ENCODE measurements at regions not wholly inside any gene's neighbourhood (a gene's known extent, or its start where the extent isn't known, plus 50 kb on each side); places are given as distances from the start of the nearest gene placed in this dataset.
"Not testable (repeated sequence)": the region's sequence is repeated elsewhere in the genome, so short reads cannot be mapped to it uniquely, and the experiment has no call there.

- ATAC-seq (no peak), DNase-seq (no peak)
- H3K27ac Mint-ChIP-seq = no peak overlapping the region
- H3K9me3 Mint-ChIP-seq (ENCODE audit: low read depth) = no peaks in the 10 kb centered on the region
- intact Hi-C loops (cut with DNase I, micrococcal nuclease) = no loop called here
- no peak overlapping the region for H3K4me3 Mint-ChIP-seq
- ChIA-PET POLR2A (no interaction called here), CTCF (interaction anchor here (0.6 kb wide), 3 partner anchors 62 to 888 kb away, joined by 3 read pairs; no protein-coding TSS in a partner anchor)
- peaks cover 11% of the 10 kb centered on the region for H3K4me1 Mint-ChIP-seq
- H3K27me3 Mint-ChIP-seq = no peaks in the 10 kb centered on the region
- no peaks in the 10 kb centered on the region for H3K36me3 Mint-ChIP-seq (ENCODE audit: low read depth)
These were observed 131.4 kb upstream of the MAN2A1 start for GRCh38 chr5:109558364-109558763.

GRCh38 chr5:109553846-109554245 lies 135.9 kb upstream of the MAN2A1 start:
- ATAC-seq = no peak
- ChIA-PET CTCF (no interaction called here), POLR2A (no interaction called here)
- H3K4me3 Mint-ChIP-seq = no peak overlapping the region
- intact Hi-C loops (cut with DNase I, micrococcal nuclease) = no loop called here
- no peak overlapping the region for H3K27ac Mint-ChIP-seq
- H3K4me1 Mint-ChIP-seq = peaks cover 9% of the 10 kb centered on the region
- peaks cover 3% of the 10 kb centered on the region for H3K36me3 Mint-ChIP-seq (ENCODE audit: low read depth)
- peaks cover 6% of the 10 kb centered on the region for H3K9me3 Mint-ChIP-seq (ENCODE audit: low read depth)
- DNase-seq = no peak
- peaks cover 2% of the 10 kb centered on the region for H3K27me3 Mint-ChIP-seq

GRCh38 chr5:109551234-109551633 lies 138.5 kb upstream of the MAN2A1 start:
- H3K27ac Mint-ChIP-seq; H3K27me3 Mint-ChIP-seq; H3K4me3 Mint-ChIP-seq; H3K9me3 Mint-ChIP-seq (ENCODE audit: low read depth); intact Hi-C loops (cut with DNase I, micrococcal nuclease); POLR2A ChIA-PET; DNase-seq; CTCF ChIA-PET; ATAC-seq; H3K4me1 Mint-ChIP-seq; H3K36me3 Mint-ChIP-seq (ENCODE audit: low read depth): not testable (repeated sequence)

GRCh38 chr5:109550077-109550476 lies 139.7 kb upstream of the MAN2A1 start:
- intact Hi-C loops (cut with DNase I, micrococcal nuclease) = no loop called here
- ChIA-PET POLR2A (no interaction called here), CTCF (interaction anchor here (0.7 kb wide), 1 partner anchor 11 kb away, joined by 3 read pairs; no protein-coding TSS in a partner anchor)
- no peak overlapping the region for H3K27ac Mint-ChIP-seq
- ATAC-seq (no peak), DNase-seq (no peak)
- no peak overlapping the region for H3K4me3 Mint-ChIP-seq
- peaks cover 2% of the 10 kb centered on the region for H3K27me3 Mint-ChIP-seq
- H3K36me3 Mint-ChIP-seq (ENCODE audit: low read depth) = peaks cover 3% of the 10 kb centered on the region
- H3K4me1 Mint-ChIP-seq = no peaks in the 10 kb centered on the region
- peaks cover 6% of the 10 kb centered on the region for H3K9me3 Mint-ChIP-seq (ENCODE audit: low read depth)

- no peak for ATAC-seq
- Mint-ChIP-seq H3K9me3 (ENCODE audit: low read depth) (peaks cover 6% of the 10 kb centered on the region), H3K27ac (no peak overlapping the region), H3K4me3 (no peak overlapping the region), H3K36me3 (ENCODE audit: low read depth) (peaks cover 3% of the 10 kb centered on the region), H3K27me3 (peaks cover 4% of the 10 kb centered on the region), H3K4me1 (no peaks in the 10 kb centered on the region)
- no peak for DNase-seq
- intact Hi-C loops (cut with DNase I, micrococcal nuclease) = no loop called here
- ChIA-PET CTCF (no interaction called here), POLR2A (no interaction called here)
These were observed 136.7 kb upstream of the PJA2 start for GRCh38 chr5:109546461-109546860.

GRCh38 chr5:109544873-109545272 lies 135.1 kb upstream of the PJA2 start:
- H3K4me1 Mint-ChIP-seq; ATAC-seq; H3K27ac Mint-ChIP-seq; H3K27me3 Mint-ChIP-seq; H3K4me3 Mint-ChIP-seq; intact Hi-C loops (cut with DNase I, micrococcal nuclease); H3K9me3 Mint-ChIP-seq (ENCODE audit: low read depth); CTCF ChIA-PET; POLR2A ChIA-PET; H3K36me3 Mint-ChIP-seq (ENCODE audit: low read depth); DNase-seq: not testable (repeated sequence)

GRCh38 chr5:109538692-109539091 lies 128.9 kb upstream of the PJA2 start:
- H3K36me3 Mint-ChIP-seq (ENCODE audit: low read depth); H3K4me1 Mint-ChIP-seq; H3K27me3 Mint-ChIP-seq; intact Hi-C loops (cut with DNase I, micrococcal nuclease); POLR2A ChIA-PET; H3K27ac Mint-ChIP-seq; DNase-seq; H3K4me3 Mint-ChIP-seq; ATAC-seq: not testable (repeated sequence)
- CTCF ChIA-PET = interaction anchor here (0.6 kb wide), 1 partner anchor 9 kb away, joined by 3 read pairs; no protein-coding TSS in a partner anchor
- H3K9me3 Mint-ChIP-seq (ENCODE audit: low read depth) = peaks cover 11% of the 10 kb centered on the region

GRCh38 chr5:109535090-109535489 lies 125.3 kb upstream of the PJA2 start:
- H3K27ac Mint-ChIP-seq; DNase-seq; H3K4me3 Mint-ChIP-seq; H3K4me1 Mint-ChIP-seq; POLR2A ChIA-PET; H3K27me3 Mint-ChIP-seq; H3K9me3 Mint-ChIP-seq (ENCODE audit: low read depth); H3K36me3 Mint-ChIP-seq (ENCODE audit: low read depth); ATAC-seq; intact Hi-C loops (cut with DNase I, micrococcal nuclease); CTCF ChIA-PET: not testable (repeated sequence)

- ChIA-PET POLR2A (no interaction called here), CTCF (interaction anchor here (0.7 to 0.8 kb wide), 2 partner anchors 14 to 279 kb away, joined by 3 read pairs; no protein-coding TSS in a partner anchor)
- Mint-ChIP-seq H3K27ac (no peak overlapping the region), H3K4me3 (no peak overlapping the region), H3K9me3 (ENCODE audit: low read depth) (no peaks in the 10 kb centered on the region), H3K4me1 (no peaks in the 10 kb centered on the region), H3K27me3 (peaks cover 2% of the 10 kb centered on the region), H3K36me3 (ENCODE audit: low read depth) (no peaks in the 10 kb centered on the region)
- no peak for ATAC-seq
- intact Hi-C loops (cut with DNase I, micrococcal nuclease) = no loop called here
- no peak for DNase-seq
These were observed 124.0 kb upstream of the PJA2 start for GRCh38 chr5:109533751-109534272.

- ATAC-seq = no peak
- H3K9me3 Mint-ChIP-seq (ENCODE audit: low read depth) = no peaks in the 10 kb centered on the region
- H3K4me3 Mint-ChIP-seq = no peak overlapping the region
- DNase-seq = no peak
- no peaks in the 10 kb centered on the region for H3K4me1 Mint-ChIP-seq
- peaks cover 2% of the 10 kb centered on the region for H3K27me3 Mint-ChIP-seq
- intact Hi-C loops (cut with DNase I, micrococcal nuclease) = no loop called here
- no peak overlapping the region for H3K27ac Mint-ChIP-seq
- ChIA-PET CTCF (no interaction called here), POLR2A (no interaction called here)
- H3K36me3 Mint-ChIP-seq (ENCODE audit: low read depth) = no peaks in the 10 kb centered on the region
These were observed 123.1 kb upstream of the PJA2 start for GRCh38 chr5:109532773-109533364.

GRCh38 chr5:109531262-109531661 lies 121.5 kb upstream of the PJA2 start:
- H3K27ac Mint-ChIP-seq = no peak overlapping the region
- ChIA-PET POLR2A (no interaction called here), CTCF (interaction anchor here (0.8 kb wide), 1 partner anchor 16 kb away, joined by 3 read pairs; no protein-coding TSS in a partner anchor)

GRCh38 chr5:109529987-109530386 lies 120.2 kb upstream of the PJA2 start:
- Mint-ChIP-seq H3K27me3 (no peaks in the 10 kb centered on the region), H3K36me3 (ENCODE audit: low read depth) (no peaks in the 10 kb centered on the region), H3K27ac (no peak overlapping the region), H3K4me1 (no peaks in the 10 kb centered on the region), H3K4me3 (no peak overlapping the region), H3K9me3 (ENCODE audit: low read depth) (no peaks in the 10 kb centered on the region)
- ChIA-PET POLR2A (no interaction called here), CTCF (interaction anchor here (1.2 kb wide), 1 partner anchor 47 kb away, joined by 3 read pairs; no protein-coding TSS in a partner anchor)
- ATAC-seq = no peak
- DNase-seq = no peak
- intact Hi-C loops (cut with DNase I, micrococcal nuclease) = no loop called here

More at GRCh38 chr5:109531262-109531661, 121.5 kb upstream of the PJA2 start:
- intact Hi-C loops (cut with DNase I, micrococcal nuclease) = no loop called here
- DNase-seq = no peak
- no peak for ATAC-seq
- no peaks in the 10 kb centered on the region for H3K4me1 Mint-ChIP-seq
- no peaks in the 10 kb centered on the region for H3K36me3 Mint-ChIP-seq (ENCODE audit: low read depth)
- no peaks in the 10 kb centered on the region for H3K9me3 Mint-ChIP-seq (ENCODE audit: low read depth)
- H3K27me3 Mint-ChIP-seq = peaks cover 2% of the 10 kb centered on the region
- H3K4me3 Mint-ChIP-seq = no peak overlapping the region

All from activated CD4-positive, alpha-beta T cell treated with anti-CD3 and anti-CD28 coated beads for 36 hours (primary cell).